Mesothelial cell of epicardium (in vitro differentiated cells): ENCODE measurements at regions not wholly inside any gene's neighbourhood (a gene's known extent, or its start where the extent isn't known, plus 50 kb on each side); places are given as distances from the start of the nearest gene placed in this dataset.

Experiments
- DNase-seq, 2 experiments: peaks; one replicate each; pipeline ENCODE4 v3.0.0; 2021; ENCODE audit warnings: low spot score in 2 of 2; ENCODE audit not compliant: unreplicated experiment in 2 of 2
- H3K27ac Mint-ChIP-seq: 2 replicates; pipeline ENCODE4 v1.8.0; 2021; ENCODE audit warnings: mixed read lengths
- H3K27me3 Mint-ChIP-seq: 2 replicates; pipeline ENCODE4 v1.8.0; 2021; ENCODE audit warnings: low read depth, mixed read lengths
- H3K36me3 Mint-ChIP-seq: 2 replicates; pipeline ENCODE4 v1.8.0; 2021; ENCODE audit warnings: mixed read lengths
- H3K4me1 Mint-ChIP-seq: 2 replicates; pipeline ENCODE4 v1.8.0; 2021; ENCODE audit warnings: mixed read lengths
- H3K4me3 Mint-ChIP-seq: 2 replicates; pipeline ENCODE4 v1.8.0; 2021; ENCODE audit warnings: mild to moderate bottlenecking, moderate library complexity, mixed read lengths
- H3K9me3 Mint-ChIP-seq: 2 replicates; pipeline ENCODE4 v1.8.0; 2021; ENCODE audit warnings: mixed read lengths
- CTCF ChIP-seq: fragments of 200-600 bp; sonication (generic); IDR thresholded peaks from one replicate; pipeline ENCODE4 v1.5.0; 2021; ENCODE audit warnings: antibody characterized with exemption; ENCODE audit not compliant: unreplicated experiment

GRCh38 chr14:97277711-97278110, 480.5 kb downstream of the VRK1 start:
- no peaks in the 10 kb centered on the region for H3K36me3 Mint-ChIP-seq
- H3K9me3 Mint-ChIP-seq: no peaks in the 10 kb centered on the region
- DNase-seq: no peak
- peaks cover 30% of the 10 kb centered on the region for H3K27me3 Mint-ChIP-seq
- no peaks in the 10 kb centered on the region for H3K4me1 Mint-ChIP-seq
- no peak for TF ChIP-seq CTCF
- H3K27ac Mint-ChIP-seq: no peak overlapping the region
- H3K4me3 Mint-ChIP-seq: no peak overlapping the region

GRCh38 chr14:97280526-97280925, 483.3 kb downstream of the VRK1 start:
- Mint-ChIP-seq H3K4me3 (no peak overlapping the region), H3K27ac (no peak overlapping the region), H3K4me1 (no peaks in the 10 kb centered on the region), H3K27me3 (peaks cover 29% of the 10 kb centered on the region), H3K36me3 (no peaks in the 10 kb centered on the region), H3K9me3 (no peaks in the 10 kb centered on the region)
- no peak for TF ChIP-seq CTCF
- no peak for DNase-seq

- Mint-ChIP-seq H3K9me3 (no peaks in the 10 kb centered on the region), H3K4me3 (no peak overlapping the region), H3K4me1 (no peaks in the 10 kb centered on the region), H3K27ac (no peak overlapping the region), H3K36me3 (no peaks in the 10 kb centered on the region), H3K27me3 (peaks cover 26% of the 10 kb centered on the region)
- TF ChIP-seq CTCF: no peak
- no peak for DNase-seq
Measured at GRCh38 chr14:97281741-97282140, 484.6 kb downstream of the VRK1 start.

DNA sequence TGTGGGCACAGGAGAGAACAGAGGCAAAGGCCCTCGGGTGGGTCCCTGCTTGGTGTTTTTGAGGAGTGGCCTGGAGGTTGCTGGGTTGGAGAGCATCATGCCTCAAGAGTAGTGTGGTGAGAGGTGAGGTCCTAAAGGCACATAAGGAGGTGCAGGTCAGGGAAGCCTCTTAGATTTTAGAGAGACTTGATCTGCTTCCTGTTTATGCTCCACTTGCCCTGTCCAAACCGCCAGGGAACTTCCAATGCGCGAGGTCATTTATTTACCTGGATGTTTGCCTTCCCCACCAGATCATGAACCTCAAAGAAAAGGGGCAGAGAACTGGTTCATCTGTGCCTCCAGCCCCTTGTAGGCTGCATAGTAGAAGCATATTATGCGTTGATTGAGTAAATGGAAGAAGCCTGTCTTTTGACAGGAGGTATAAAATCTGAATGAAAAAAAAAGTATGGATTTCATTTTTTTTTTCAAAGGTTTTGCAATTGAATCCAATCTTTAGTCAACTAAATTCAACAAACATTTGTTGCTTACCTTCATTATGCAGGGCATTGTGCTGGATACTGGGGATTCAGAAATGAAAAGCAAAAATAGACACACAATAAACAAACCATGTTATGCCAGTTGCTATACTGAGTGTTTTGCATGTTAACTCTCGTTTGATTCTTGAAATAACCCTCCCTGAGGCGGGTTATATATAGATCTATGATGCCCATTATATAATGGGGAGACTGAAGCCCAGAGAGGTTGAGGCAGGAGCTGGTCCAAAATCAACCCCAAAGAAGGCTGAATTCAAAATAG, 485.2 kb downstream of the VRK1 start:
- Mint-ChIP-seq H3K4me1 (no peaks in the 10 kb centered on the region), H3K27ac (no peak overlapping the region), H3K4me3 (no peak overlapping the region), H3K9me3 (no peaks in the 10 kb centered on the region), H3K27me3 (peaks cover 21% of the 10 kb centered on the region), H3K36me3 (no peaks in the 10 kb centered on the region)
- DNase-seq: no peak
- no peak for TF ChIP-seq CTCF

GRCh38 chr14:97283005-97283403, 485.8 kb downstream of the VRK1 start:
- no peak overlapping the region for H3K27ac Mint-ChIP-seq
- no peak overlapping the region for H3K4me3 Mint-ChIP-seq
- H3K9me3 Mint-ChIP-seq: no peaks in the 10 kb centered on the region
- DNase-seq: no peak
- peaks cover 21% of the 10 kb centered on the region for H3K27me3 Mint-ChIP-seq
- H3K36me3 Mint-ChIP-seq: no peaks in the 10 kb centered on the region
- no peaks in the 10 kb centered on the region for H3K4me1 Mint-ChIP-seq
- no peak for TF ChIP-seq CTCF
